Prostate gland (tissue), 2 donors: ENCODE measurements at regions not wholly inside any gene's neighbourhood (a gene's known extent, or its start where the extent isn't known, plus 50 kb on each side); places are given as distances from the start of the nearest gene placed in this dataset.

Experiments
- DNase-seq: peaks from one replicate; pipeline ENCODE4 v3.0.0-alpha.2; 2019; ENCODE audit warnings: low spot score
- H3K27ac ChIP-seq, 2 donors: fragments of 200-600 bp; sonication (generic); 2 replicates each; pipeline ENCODE4 v1.5.1; 2017 to 2019
- H3K27me3 ChIP-seq: fragments of 200-600 bp; sonication (generic); replicated peaks from 2 replicates; pipeline ENCODE4 v1.5.1; 2019; ENCODE audit not compliant: insufficient read depth
- H3K36me3 ChIP-seq, 2 donors: fragments of 200-600 bp; sonication (generic); 1 replicate in 1 of 2; 2 replicates in 1 of 2; pipeline versions ENCODE4 v1.5.1 to v1.8.1; 2017 to 2019
- H3K4me1 ChIP-seq: fragments of 200-600 bp; sonication (generic); replicated peaks from 2 replicates; pipeline ENCODE4 v1.5.1; 2019
- H3K4me3 ChIP-seq, 2 donors: fragments of 200-600 bp; sonication (generic); 2 replicates each; pipeline ENCODE4 v1.5.1; 2017 to 2019
- H3K9me3 ChIP-seq: fragments of 200-600 bp; sonication (generic); 2 replicates; pipeline ENCODE4 v1.5.1; 2017
- CTCF ChIP-seq, 4 experiments: fragments of 200-600 bp in 2 of 4; fragments of 450-650 bp in 2 of 4; sonication (generic) in 2 of 4; IDR thresholded peaks; 1 replicate in 3 of 4; 2 replicates in 1 of 4; pipeline ENCODE4 v1.5.1; 2016 to 2019; ENCODE audit warnings: antibody characterized with exemption in 4 of 4, mild to moderate bottlenecking in 2 of 4, moderate library complexity in 2 of 4
- POLR2A ChIP-seq: fragments of 450-650 bp; IDR thresholded peaks from one replicate; pipeline ENCODE4 v1.6.1; 2016; ENCODE audit warnings: antibody characterized with exemption, mild to moderate bottlenecking
- POLR2AphosphoS5 ChIP-seq: sonication (generic); formaldehyde crosslinking; IDR thresholded peaks from one replicate; pipeline ENCODE4 v1.6.1; 2017; ENCODE audit warnings: antibody characterized with exemption
- WGBS: methylation state at CpG from one replicate; pipeline ENCODE4 v1.1.5; 2018; 5-methylcytosine and 5-hydroxymethylcytosine counted together
- intact Hi-C: fragments of 100-400 bp; cut with DNase I; formaldehyde crosslinking; loops from one replicate; pipeline ENCODE4 v1.14.2; 2022

- intact Hi-C loops, result no loop called here
- DNase-seq, result no peak
- Histone ChIP-seq H3K27me3 (no peaks in the 10 kb centered on the region), H3K36me3 (no peaks in the 10 kb centered on the region), H3K4me3 (no peak overlapping the region), H3K9me3 (no peaks in the 10 kb centered on the region), H3K27ac (no peak overlapping the region), H3K4me1 (no peaks in the 10 kb centered on the region)
- 55% methylated on average over 6 of the region's 6 CpGs for WGBS
- TF ChIP-seq POLR2AphosphoS5 (no peak), POLR2A (no peak), CTCF (IDR thresholded peaks at IDR 0.05) (no peak)
These were observed 267.2 kb upstream of the SALL1 start for GRCh38 chr16:51418258-51418657.

- Histone ChIP-seq H3K27ac (no peak overlapping the region), H3K4me1 (no peaks in the 10 kb centered on the region), H3K4me3 (no peak overlapping the region), H3K9me3 (no peaks in the 10 kb centered on the region), H3K27me3 (no peaks in the 10 kb centered on the region), H3K36me3 (no peaks in the 10 kb centered on the region)
- TF ChIP-seq CTCF (IDR thresholded peaks at IDR 0.05), result no peak
- TF ChIP-seq POLR2A, result no peak
- TF ChIP-seq POLR2AphosphoS5, result no peak
- no peak for DNase-seq
- 63% methylated on average over 6 of the region's 6 CpGs for WGBS
- intact Hi-C loops, result no loop called here
These were observed 265.9 kb upstream of the SALL1 start for GRCh38 chr16:51416926-51417325.

- H3K27me3 ChIP-seq, result no peaks in the 10 kb centered on the region
- H3K9me3 ChIP-seq, result no peaks in the 10 kb centered on the region
- H3K36me3 ChIP-seq, result no peaks in the 10 kb centered on the region
- no peak for DNase-seq
- intact Hi-C loops, result no loop called here
- H3K27ac ChIP-seq, result no peak overlapping the region
- no peaks in the 10 kb centered on the region for H3K4me1 ChIP-seq
- 66% methylated on average over 2 of the region's 2 CpGs for WGBS
- no peak overlapping the region for H3K4me3 ChIP-seq
- no peak for TF ChIP-seq CTCF (IDR thresholded peaks at IDR 0.05)
- TF ChIP-seq POLR2A, result no peak
- TF ChIP-seq POLR2AphosphoS5, result no peak
These were observed 259.1 kb upstream of the SALL1 start for GRCh38 chr16:51410125-51410524.

- Histone ChIP-seq H3K4me1 (no peaks in the 10 kb centered on the region), H3K9me3 (no peaks in the 10 kb centered on the region), H3K4me3 (no peak overlapping the region), H3K27ac (no peak overlapping the region), H3K36me3 (no peaks in the 10 kb centered on the region), H3K27me3 (no peaks in the 10 kb centered on the region)
- WGBS, result 80% methylated on average over 5 of the region's 5 CpGs
- DNase-seq, result no peak
- intact Hi-C loops, result no loop called here
- TF ChIP-seq CTCF (IDR thresholded peaks at IDR 0.05), result no peak
- TF ChIP-seq POLR2AphosphoS5, result no peak
- no peak for TF ChIP-seq POLR2A
These were observed 258.1 kb upstream of the SALL1 start for GRCh38 chr16:51409001-51409675.

GRCh38 chr16:51408357-51408756 is 257.3 kb upstream of the SALL1 start:
- TF ChIP-seq POLR2A (no peak), CTCF (IDR thresholded peaks at IDR 0.05) (no peak), POLR2AphosphoS5 (no peak)
- no peak for DNase-seq
- no peaks in the 10 kb centered on the region for H3K9me3 ChIP-seq
- H3K27ac ChIP-seq, result no peak overlapping the region
- no peaks in the 10 kb centered on the region for H3K36me3 ChIP-seq
- no peaks in the 10 kb centered on the region for H3K4me1 ChIP-seq
- H3K27me3 ChIP-seq, result no peaks in the 10 kb centered on the region
- 31% methylated on average over 4 of the region's 4 CpGs for WGBS
- intact Hi-C loops, result no loop called here
- no peak overlapping the region for H3K4me3 ChIP-seq
